GM21717 (cell line): ENCODE measurements at regions not wholly inside any gene's neighbourhood (a gene's known extent, or its start where the extent isn't known, plus 50 kb on each side); places are given as distances from the start of the nearest gene placed in this dataset.

ENCODE experiments used
- ATAC-seq: cut with Tn5 transposase; IDR thresholded peaks from one replicate; pipeline ENCODE4 v1.9.1; 2021; ENCODE audit warnings: mild to moderate bottlenecking, moderate library complexity; ENCODE audit not compliant: unreplicated experiment

DNA sequence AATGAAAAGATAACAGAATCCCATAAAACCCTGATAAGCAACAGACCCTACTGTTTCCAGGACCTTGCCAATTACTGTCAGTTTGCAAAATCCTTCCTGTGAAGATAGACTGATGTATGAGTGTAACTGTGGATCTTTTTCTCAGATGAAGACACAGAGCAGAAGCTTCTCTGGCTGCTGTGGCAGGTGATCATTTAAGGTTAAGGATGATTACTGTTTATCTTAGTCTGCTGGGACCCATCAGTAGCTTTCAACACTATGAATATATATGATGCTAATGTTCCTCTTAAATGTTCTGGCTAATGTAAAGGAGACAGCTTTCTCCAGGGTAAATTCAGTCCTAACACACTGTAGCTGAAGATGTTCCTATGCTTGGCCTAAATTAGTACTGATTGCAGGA lies 56.0 kb upstream of the CTTNBP2 start:
- no peak for ATAC-seq

DNA sequence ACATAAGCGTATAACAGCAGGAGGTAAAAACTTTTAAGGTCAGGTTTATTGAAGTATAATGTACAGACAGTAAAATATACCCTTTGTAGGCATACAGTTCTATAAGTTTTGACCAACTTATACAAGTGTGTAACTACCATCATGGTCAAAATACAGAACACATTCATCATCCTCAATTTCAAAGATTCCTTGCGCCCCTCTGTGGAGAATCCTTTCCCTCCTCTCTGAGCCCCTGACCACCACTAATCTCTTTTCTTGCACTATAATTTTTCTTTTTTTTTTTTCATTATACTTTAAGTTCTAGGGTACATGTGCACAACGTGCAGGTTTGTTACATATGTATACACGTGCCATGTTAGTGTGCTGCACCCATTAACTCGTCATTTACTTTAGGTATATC lies 58.1 kb upstream of the CTTNBP2 start:
- ATAC-seq = no peak

DNA sequence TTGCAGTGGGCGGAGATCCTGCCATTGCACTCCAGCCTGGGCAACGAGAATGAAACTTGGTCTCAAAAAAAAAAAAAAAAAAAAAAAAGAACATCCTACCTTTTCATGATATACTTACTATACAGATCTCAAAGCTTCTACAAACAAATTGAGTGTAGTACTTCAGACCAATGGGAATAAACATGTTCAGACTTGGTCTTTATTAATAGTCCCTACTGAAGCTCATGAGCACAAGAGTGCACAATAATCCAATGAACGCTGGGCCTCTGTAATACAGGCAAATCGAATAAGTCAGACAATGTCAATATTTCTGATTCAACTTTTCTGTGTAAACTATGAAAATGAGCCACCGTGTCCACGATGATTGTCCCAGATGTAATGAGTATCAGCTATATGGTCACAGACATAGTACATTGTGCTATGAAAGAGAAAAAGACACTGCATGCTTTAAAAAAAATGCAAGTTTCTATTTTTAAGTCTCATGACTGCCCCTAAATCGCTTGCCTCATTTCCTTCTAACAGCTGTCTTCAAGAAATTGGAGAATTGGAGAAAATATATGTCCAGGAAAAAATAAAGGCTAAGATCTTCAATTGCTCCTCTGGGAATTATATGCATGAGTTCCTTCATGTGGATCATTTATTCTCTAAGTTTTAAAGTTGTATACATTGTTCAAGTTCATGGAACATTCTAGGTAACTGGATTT lies 64.0 kb upstream of the CTTNBP2 start:
- ATAC-seq = no peak

DNA sequence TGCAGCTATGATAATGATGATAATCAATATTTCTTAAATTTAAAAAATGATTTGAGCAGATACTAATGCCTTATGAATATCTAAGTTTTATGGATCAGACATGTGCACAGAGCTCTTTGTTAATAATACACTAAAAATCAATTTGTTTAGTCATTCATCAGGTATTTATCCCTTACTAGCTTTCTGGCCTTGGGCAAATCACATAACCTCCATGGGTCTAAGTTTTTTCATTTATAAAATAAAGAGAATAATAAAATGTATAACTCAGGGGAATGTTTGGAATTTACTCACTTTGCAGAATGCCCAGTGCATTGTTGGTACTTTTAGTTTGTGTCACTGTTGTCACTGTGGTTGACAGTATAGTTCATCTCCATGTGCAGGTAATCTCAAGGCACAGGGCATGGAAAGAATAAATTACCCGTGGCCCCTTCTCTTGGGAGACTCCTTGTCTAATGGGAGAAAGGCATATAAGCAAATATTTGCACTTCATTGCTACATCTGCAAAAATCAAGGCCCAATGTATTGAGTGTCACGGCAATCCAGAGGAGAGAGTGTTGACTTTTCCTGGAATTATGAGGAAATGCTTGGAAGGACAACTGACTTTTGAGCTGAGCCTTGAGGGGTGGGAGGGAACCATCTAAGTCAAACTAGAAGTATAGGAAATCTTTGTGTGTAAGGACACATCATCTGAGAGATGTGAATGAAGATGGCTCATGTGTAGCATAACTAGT lies 64.7 kb upstream of the CTTNBP2 start:
- ATAC-seq = no peak

DNA sequence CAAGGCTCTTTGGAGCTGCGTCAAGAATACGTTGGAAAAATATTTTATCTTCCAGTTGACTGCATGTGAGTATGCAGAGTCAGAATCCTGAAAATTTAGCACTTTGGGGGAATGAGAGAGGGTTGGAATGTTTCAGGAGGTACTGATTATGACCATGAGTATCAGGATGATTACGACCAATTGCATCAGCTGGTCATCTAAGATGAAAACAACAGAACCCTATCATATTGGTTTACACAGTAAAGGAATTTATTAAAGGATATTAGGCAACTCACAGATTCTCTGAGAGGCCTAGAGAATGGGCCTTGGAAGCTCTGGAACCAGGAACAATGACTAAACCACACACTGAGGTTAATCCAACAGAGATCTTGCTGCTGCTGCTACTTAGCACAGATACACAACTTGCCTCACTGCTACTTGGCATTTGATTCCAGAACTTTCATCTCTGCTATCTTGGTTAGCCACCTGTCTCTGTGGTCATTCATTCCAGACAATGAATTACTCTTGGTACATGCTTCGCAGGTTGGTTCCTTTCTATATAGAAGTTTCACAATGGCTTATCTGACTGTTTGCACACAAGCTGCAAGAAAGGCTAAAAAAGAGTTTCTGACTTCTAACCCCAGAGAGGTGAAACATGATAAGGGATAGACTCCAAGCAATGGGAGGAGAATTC lies 68.0 kb upstream of the CTTNBP2 start:
- ATAC-seq = no peak

DNA sequence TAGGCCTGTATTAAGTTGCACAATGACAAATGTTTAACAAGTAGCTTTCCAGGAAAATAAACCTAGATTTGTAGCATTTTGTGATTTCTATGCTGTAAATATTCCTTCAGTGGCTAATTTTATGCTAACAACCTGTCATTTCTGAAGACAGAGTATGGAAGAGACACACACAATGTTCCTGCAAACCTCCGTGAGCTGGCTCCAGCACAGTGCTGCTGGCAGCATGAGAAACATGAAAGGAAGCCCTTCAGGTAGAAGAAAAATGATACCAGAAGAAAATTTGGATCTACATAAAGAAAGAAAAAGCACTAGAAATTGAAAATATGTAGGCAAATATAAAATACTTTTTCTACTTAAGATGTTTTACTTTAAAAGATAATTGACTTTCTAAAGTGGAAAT lies 69.5 kb upstream of the CTTNBP2 start:
- ATAC-seq = no peak

DNA sequence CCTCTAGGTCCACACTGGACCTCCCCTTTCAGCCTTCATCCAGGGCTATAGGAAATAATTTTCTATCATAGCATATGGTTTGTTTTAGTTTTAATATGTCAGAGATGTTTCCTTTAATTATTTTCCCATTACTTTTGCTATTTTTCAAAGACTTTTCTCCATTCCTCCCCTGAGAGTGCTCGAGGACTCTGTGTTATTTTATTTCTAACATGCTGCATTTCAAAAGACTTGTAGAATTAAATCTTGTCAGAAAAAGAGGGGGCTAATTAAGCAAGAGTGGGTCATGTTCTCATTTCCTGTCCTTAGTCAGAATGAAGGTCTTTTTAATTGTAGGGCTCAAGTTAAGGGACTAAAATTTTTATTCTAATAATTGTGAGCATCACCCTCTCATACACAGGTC lies 71.6 kb upstream of the CTTNBP2 start:
- no peak for ATAC-seq

DNA sequence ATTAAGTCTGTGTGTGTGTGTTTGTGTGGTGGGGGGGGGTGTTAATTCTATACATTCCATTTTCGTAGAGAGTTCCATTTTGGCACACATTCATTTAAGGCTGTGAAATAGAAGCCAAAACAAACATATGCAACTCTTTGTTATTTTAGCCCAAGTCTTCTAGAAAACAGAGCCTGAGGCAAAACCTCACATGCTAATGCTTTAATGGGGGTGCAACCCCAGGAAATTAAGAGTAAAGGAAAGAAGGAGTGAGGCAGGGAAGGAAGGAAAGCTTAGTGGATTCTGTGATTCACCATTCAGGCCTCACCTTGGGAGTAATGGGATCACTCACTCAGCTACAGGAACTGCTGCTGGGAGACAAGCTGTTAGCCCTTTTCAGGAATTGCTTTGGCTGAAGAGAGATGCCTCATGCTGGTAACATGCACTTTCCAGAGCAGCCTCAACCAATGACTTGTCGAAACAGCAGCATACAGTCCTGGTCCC lies 73.0 kb upstream of the CTTNBP2 start:
- ATAC-seq = no peak

DNA sequence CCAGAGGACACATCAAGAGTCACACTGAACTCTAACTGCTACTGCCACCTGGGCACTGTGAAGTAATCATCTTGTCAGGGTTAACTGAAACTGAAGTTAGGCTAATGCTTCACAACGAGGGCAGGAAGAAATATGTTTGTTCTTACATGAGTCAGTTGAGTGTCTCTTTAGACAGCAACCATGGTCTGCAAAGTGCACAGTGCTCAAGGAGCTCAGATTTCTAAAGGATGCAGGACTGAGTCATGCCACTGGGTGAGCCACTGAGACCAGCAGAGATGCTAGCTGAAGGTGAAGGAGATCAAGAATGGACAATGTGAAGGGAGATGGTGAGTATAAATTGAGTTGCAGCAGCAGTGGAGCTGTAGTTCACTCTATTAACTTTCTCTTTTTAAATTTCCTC lies 76.0 kb upstream of the CTTNBP2 start:
- no peak for ATAC-seq

DNA sequence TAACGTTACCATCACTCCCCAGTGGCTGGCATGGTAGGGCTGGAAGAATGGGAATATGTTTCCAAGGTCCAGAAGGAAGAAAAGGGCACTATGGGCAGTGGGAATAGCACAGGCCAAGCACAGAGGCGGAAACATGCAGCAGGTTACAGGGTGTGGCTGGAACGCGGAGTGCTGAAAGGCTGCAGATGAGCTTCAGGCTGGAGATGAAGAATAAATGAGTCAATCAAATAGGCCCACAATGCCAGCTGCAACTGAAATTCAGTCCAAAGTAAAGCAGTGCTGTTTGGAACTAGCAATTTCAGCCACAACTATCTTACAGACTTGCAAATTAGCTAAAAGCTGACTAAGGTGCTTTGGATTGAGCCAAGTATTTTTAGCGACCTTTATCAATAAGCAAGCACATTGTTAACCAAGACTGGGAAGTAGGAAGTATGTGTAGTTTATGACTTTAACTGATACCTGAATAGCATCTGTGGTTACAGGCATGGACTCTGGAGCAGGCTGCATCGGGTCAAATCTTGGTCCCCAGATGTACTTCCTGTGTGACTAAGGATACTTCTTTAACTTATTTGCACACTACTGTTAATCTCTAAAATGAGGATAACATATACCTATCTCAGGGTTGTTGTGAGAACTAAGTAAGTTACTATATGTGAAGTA lies 77.5 kb upstream of the CTTNBP2 start:
- ATAC-seq = no peak

DNA sequence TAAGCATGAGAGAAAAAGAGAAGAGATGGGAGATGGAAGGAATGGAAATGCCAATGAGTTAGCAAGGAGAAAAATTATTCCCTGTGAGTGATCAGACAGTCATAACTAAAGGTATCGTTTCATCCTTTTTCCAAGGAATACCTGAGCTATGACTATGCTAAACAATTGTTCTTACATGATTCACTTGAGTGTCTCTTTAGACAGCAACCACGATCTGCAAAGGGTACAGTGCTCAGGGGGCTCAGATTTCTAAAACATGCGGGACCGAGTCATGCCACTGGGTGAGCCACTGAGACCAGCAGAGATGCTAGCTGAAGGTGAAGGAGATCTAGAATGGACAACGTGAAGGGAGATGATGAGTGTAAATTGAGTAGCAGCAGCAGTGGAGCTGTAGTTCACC lies 78.0 kb upstream of the CTTNBP2 start:
- no peak for ATAC-seq

DNA sequence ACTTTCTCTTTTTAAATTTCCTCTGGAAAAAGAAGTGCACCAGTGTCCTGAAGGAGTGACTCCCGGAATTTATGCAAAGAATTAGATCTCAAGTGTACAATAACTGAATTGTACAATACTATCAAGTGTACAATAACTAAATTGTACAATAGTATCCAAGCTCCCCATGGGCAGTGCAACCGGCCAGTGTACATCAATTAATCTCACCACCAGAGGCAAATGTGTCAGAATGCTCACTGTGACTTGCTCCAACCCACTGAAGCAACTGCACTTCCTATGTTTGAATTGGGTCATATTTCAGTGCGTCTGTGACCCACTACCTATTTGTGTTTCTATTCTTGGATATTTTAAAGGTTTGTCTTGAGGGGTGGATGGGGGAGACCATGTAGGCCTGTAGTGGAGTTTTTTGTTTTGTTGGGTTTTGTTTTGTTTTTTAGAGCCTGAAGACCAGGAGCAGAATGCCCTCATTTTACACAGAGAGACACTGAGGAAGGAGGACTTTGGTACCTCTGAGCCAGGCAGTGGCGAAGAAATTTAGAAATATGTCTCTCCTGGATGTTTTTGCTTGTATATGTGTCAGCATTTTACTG lies 78.5 kb upstream of the CTTNBP2 start:
- no peak for ATAC-seq

DNA sequence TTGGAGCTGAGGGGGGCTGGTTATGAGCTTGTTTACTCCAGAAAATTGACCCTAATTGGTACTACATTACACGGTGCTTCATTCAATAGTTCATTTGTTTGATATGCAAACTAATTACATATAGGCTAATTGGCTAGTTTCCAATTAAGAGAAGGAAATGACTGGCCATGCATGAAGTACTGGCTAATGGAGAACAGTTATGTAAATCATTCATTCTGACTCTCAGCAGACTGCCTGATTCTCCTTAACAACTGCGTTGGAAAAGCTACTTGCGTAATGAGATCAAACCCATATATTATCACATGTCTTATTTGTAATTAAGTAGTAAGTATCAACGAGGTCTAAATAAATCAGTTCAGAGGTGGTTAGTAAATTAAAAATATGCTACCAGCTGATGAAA lies 81.8 kb upstream of the CTTNBP2 start:
- ATAC-seq = no peak

DNA sequence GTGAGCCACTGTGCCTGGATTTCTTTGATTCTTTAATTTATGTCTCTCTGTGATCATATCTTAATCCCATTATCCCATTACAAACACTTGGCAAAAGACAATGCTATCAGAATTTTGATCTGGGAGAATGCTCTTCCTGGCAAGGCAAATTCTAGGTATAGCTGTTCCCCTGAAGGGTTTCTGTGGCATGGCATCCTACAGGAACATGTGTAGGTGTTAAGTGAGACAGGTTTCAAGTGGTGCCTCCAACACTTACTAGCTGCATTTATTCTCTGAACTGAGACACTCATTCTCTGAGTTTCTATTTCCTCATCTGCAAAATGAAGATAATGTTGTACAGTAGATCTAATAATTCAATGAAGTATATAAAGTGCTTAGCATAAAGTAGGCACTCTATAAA lies 87.1 kb upstream of the CTTNBP2 start:
- no peak for ATAC-seq

DNA sequence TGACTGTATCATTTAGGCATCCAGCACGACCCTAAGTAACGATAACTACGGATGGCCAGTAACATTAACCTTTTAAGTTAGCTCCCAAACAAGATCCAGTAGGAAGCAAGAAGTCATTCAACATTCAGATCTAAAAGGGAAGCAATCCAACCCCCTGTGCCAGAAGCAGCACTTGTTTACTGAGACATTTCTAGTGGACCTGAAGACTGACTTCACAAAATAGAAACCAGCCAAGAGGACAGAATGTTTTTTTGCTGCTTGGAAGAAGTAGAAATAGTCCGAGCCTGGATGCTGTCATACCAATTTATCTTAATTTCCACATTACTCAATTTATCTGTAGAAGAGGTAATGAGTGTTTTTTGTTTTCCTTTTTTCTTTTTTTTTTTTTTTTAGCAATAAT lies 88.0 kb upstream of the CTTNBP2 start:
- ATAC-seq = no peak

DNA sequence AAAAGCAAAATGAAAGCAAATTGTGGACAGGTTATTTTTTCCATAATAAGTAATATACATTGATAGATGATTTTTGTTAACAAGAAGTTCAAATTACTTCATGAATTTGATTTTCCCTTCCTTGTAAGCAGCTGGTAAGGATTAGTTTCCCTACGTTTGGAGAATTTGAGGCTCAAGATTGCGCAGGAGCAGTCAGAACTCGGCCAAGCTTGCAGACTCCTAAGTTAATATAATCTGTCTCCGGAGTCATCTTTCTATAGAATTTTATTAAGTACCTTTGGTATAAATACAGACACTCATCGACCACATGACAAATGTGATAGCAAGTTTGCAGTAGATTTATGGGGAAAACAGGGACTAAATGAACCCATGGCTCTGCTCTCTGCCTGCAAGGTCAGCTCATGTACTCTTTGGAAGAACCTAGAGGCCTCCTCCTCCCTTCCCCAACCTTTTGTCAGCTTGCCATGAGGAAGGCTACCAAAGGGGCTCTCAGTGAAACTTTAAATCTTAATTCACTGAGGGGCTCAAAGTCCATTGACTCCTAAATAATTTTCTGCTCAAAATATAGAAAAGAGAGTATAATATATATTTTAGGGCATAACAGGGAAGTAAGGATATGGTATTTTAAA lies 89.2 kb upstream of the CTTNBP2 start:
- ATAC-seq = no peak

DNA sequence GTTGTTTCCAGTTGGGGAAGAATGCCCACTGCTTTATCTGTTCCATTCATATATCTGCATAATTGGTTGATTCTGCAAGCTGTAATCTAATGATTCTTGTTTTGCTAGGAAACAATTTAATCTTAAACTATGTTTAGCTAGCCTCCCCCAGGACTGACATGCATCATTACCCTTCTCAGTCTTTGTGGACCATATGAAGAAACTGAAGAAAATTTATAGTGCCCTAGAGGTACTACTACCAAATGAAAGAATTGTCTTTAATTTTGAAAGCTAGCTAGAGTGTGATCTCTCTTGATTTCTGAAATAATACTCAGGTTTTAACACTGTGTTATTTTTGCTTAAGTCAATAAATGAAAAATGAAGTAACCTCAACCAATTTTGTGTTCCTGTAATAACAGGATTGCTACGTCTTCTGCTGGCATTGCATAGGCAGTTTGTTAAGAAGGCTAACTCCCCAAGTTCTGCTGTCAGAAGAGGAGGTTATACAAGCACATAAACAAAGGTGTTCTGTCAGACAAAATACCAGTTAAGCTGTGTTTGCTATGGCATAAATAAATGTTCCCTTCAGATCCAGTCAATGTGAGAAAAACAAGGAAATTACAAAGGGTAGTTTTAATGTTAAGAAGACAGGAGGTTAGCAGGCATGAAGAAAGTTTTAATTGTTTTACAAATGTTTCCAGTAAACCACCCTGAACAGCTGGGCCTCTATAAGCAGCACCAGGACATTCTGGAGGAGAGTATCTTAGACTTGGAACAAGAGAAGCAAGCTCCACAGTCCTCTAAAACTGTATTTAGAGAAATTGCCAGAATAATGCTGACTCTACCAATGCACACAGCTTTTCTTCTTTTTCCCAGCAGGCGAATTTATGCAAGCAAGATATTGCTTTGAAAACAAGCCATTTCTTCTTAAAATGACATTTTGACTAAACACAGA lies 90.3 kb upstream of the CTTNBP2 start:
- no peak for ATAC-seq

DNA sequence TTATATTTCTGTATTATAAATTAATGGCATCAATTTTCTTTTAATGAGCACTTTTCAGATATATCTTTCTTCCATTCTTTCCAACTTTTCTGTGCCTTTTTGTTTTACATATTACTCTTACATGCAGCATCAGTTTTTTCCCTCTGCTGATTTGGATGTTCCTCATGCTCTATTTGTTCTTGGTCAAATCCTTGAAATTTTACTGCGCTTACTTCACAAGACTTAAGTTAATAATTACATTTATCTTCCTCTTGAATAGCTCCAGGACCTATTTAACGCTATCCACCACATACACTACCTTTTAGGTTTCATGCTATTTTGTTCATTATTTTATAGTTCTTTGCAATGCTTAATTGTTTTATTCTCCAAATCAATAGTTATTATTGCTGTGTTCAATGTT lies 97.6 kb upstream of the CTTNBP2 start:
- no peak for ATAC-seq

DNA sequence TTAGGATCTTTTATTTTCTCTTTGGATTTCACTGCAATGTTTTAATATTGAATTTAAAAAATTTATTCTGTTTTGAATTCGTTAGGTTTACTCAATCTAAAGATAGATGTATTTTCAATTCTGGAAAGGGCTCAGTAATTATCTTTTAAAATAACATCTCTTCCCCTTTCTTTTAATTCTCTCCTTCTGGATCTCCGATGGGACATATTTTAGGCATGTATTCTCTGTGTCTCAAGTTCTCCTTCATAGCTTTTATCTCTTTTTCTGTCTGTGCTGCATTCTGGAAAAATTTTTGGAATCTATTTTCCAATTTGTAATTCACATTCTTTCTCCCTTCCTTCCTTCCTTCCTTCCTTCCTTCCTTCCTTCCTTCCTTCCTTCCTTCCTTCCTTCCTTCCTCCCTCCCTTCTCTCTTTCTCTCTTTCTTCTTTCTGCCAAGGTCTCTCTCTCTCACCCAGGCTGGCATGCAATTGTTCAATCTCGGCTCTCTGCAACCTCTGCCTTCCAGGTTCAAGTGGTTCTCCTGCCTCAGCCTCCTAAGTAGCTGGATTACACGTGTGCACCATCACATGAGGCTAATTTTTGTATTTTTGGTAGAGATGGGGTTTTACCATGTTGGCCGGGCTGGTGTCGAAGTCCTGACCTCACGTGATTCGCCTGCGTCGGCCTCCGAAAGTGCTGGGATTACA lies 98.5 kb upstream of the CTTNBP2 start:
- ATAC-seq = no peak
